Endothelial cell of umbilical vein (primary cell): ENCODE measurements at regions not wholly inside any gene's neighbourhood (a gene's known extent, or its start where the extent isn't known, plus 50 kb on each side); places are given as distances from the start of the nearest gene placed in this dataset.

Experiments used
- BruUV-seq: library from RNA; stranded (reverse); fragments of 400-500 nt; replicated peaks from 2 replicates; lab custom pipeline; 2021; lab: Mats Ljungman, UMichigan
- CTCF ChIA-PET: fragments of 300-600, 350-600 bp; sonication (Branson Sonifier 250); formaldehyde crosslinking; loops from one replicate; lab custom pipeline; 2021; ENCODE audit warnings: antibody characterized with exemption, inconsistent platforms; lab: Charles Lee
- POLR2A ChIA-PET: fragments of 300-600, 350-600 bp; sonication (Branson Sonifier 250); formaldehyde crosslinking; loops from one replicate; lab custom pipeline; 2021; ENCODE audit warnings: antibody characterized with exemption, inconsistent platforms; lab: Charles Lee
- DNase-seq: peaks from one replicate; pipeline ENCODE4 v3.0.0-alpha.2; 2011; ENCODE audit warnings: low read depth, low spot score
- FAIRE-seq: peaks from 2 replicates; lab custom pipeline; 2011; peaks lifted over from hg19 to GRCh38; lab: Jason Lieb, UNC
- H2AFZ ChIP-seq: 2 replicates; pipeline ENCODE4 v1.6.0; 2012; ENCODE audit warnings: low read depth, low read length, control low read depth, inconsistent platforms
- H3K27ac ChIP-seq: 2 replicates; pipeline ENCODE4 v1.5.1; 2011; ENCODE audit warnings: low read depth, mild to moderate bottlenecking, control low read depth, low read length, moderate library complexity; ENCODE audit not compliant: insufficient read depth
- H3K27me3 ChIP-seq, 2 experiments: 2 replicates each; pipeline versions ENCODE4 v1.6.0 to v1.6.1; 2011; ENCODE audit warnings: low read length in 2 of 2, mixed read lengths in 1 of 2; ENCODE audit not compliant: control insufficient read depth in 2 of 2, insufficient read depth in 2 of 2
- H3K36me3 ChIP-seq, 2 experiments: 2 replicates in 1 of 2; 3 replicates in 1 of 2; pipeline ENCODE4 v1.5.1; 2011; ENCODE audit warnings: low read length in 2 of 2, mild to moderate bottlenecking in 1 of 2, moderate library complexity in 1 of 2; ENCODE audit not compliant: control insufficient read depth in 2 of 2, insufficient read depth in 2 of 2; ENCODE audit errors: extremely low read depth in 1 of 2
- H3K4me1 ChIP-seq: 3 replicates; pipeline ENCODE4 v1.5.1; 2011; ENCODE audit warnings: mild to moderate bottlenecking, low read length; ENCODE audit not compliant: control insufficient read depth, insufficient read depth; ENCODE audit errors: extremely low read depth
- H3K4me2 ChIP-seq: 2 replicates; pipeline ENCODE4 v1.6.1; 2011; ENCODE audit warnings: low read length, control low read depth, mixed read lengths; ENCODE audit not compliant: insufficient read depth
- H3K4me3 ChIP-seq, 3 experiments: fragments of 200-600 bp in 1 of 3; sonication (generic), shearing (Covaris generic) in 1 of 3; replicated peaks in 1 of 3; 2 replicates each; pipeline ENCODE4 v1.5.1; 2011 to 2016; ENCODE audit warnings: control low read depth in 3 of 3, low read length in 3 of 3, mild to moderate bottlenecking in 2 of 3, inconsistent platforms in 1 of 3, low read depth in 1 of 3, moderate library complexity in 1 of 3; ENCODE audit not compliant: insufficient read depth in 1 of 3
- H3K79me2 ChIP-seq: 2 replicates; pipeline ENCODE4 v1.6.0; 2012; ENCODE audit warnings: low read length, inconsistent platforms; ENCODE audit not compliant: control insufficient read depth, insufficient read depth
- H3K9ac ChIP-seq: replicated peaks from 2 replicates; pipeline ENCODE3; 2011; ENCODE audit warnings: low read length, control low read depth; ENCODE audit not compliant: insufficient read depth; ENCODE audit errors: extremely low read depth
- H3K9me1 ChIP-seq: replicated peaks from 3 replicates; pipeline ENCODE4 v1.6.0; 2011; ENCODE audit warnings: mild to moderate bottlenecking, low read length; ENCODE audit not compliant: control insufficient read depth, insufficient read depth; ENCODE audit errors: extremely low read depth
- H3K9me3 ChIP-seq: replicated peaks from 2 replicates; pipeline ENCODE4 v1.5.1; 2012; ENCODE audit warnings: low read length, inconsistent platforms; ENCODE audit not compliant: control insufficient read depth, insufficient read depth
- H4K20me1 ChIP-seq: replicated peaks from 2 replicates; pipeline ENCODE3; 2011; ENCODE audit warnings: mild to moderate bottlenecking, low read length; ENCODE audit not compliant: control insufficient read depth, insufficient read depth; ENCODE audit errors: extremely low read depth
- EZH2 ChIP-seq: IDR thresholded peaks from 2 replicates; pipeline ENCODE4 v1.6.1; 2012; ENCODE audit warnings: borderline replicate concordance, low read depth, mild to moderate bottlenecking, moderate library complexity, low read length, inconsistent platforms; ENCODE audit not compliant: severe bottlenecking
- FOS ChIP-seq: IDR thresholded peaks from 2 replicates; pipeline ENCODE4 v1.6.1; 2011; ENCODE audit warnings: mild to moderate bottlenecking, low read length, moderate library complexity, borderline replicate concordance; ENCODE audit not compliant: insufficient read depth
- GATA2 ChIP-seq: IDR thresholded peaks from 2 replicates; pipeline ENCODE4 v1.7.0; 2011; ENCODE audit warnings: low read depth, mild to moderate bottlenecking, moderate library complexity, mixed read lengths, low read length; ENCODE audit not compliant: insufficient read length, insufficient read depth
- JUN ChIP-seq: IDR thresholded peaks from 2 replicates; pipeline ENCODE4 v1.6.1; 2011; ENCODE audit warnings: borderline replicate concordance, low read depth; ENCODE audit not compliant: insufficient read length, insufficient read depth
- MAX ChIP-seq: IDR thresholded peaks from 2 replicates; pipeline ENCODE4 v1.6.1; 2011; ENCODE audit not compliant: insufficient read depth, insufficient read length
- MYC ChIP-seq: IDR thresholded peaks from one replicate; pipeline ENCODE4 v1.6.1; 2011; ENCODE audit warnings: mild to moderate bottlenecking, low read depth, low read length
- POLR2A ChIP-seq: IDR thresholded peaks from 2 replicates; pipeline ENCODE4 v1.6.1; 2012; ENCODE audit warnings: low read depth, mild to moderate bottlenecking, control low read depth, low read length
- POLR2AphosphoS5 ChIP-seq: IDR thresholded peaks from 2 replicates; pipeline ENCODE4 v1.6.1; 2012; ENCODE audit warnings: low read depth, mild to moderate bottlenecking, control low read depth, low read length, moderate library complexity; ENCODE audit not compliant: insufficient read depth
- dilution Hi-C: fragments of 300-500 bp; cut with MboI; formaldehyde crosslinking; loops from one replicate; pipeline ENCODE4 v1.15.0; 2019; ENCODE audit warnings: low sequenced_read_pairs; ENCODE audit not compliant: extremely low pct_ligation_motif_present
- intact Hi-C: fragments of 100-400 bp; cut with micrococcal nuclease; formaldehyde crosslinking; loops from one replicate; pipeline ENCODE4 v1.10.0; 2022
- TF ChIP-seq, protein P1 (sequence below), 2 donors: IDR thresholded peaks; 1 replicate in 1 of 2; 2 replicates in 1 of 2; pipeline ENCODE4 v1.5.1; 2011; ENCODE audit warnings: low read length in 2 of 2, mild to moderate bottlenecking in 2 of 2, moderate library complexity in 2 of 2, control low read depth in 1 of 2, inconsistent platforms in 1 of 2, low read depth in 1 of 2; ENCODE audit not compliant: insufficient read depth in 1 of 2; ENCODE audit errors: extremely low read depth in 1 of 2

- Histone ChIP-seq H3K9ac (no peak overlapping the region), H4K20me1 (no peaks in the 10 kb centered on the region), H2AFZ (no peak overlapping the region), H3K36me3 (no peaks in the 10 kb centered on the region), H3K4me2 (no peak overlapping the region), H3K4me3 (no peak overlapping the region), H3K9me3 (no peaks in the 10 kb centered on the region), H3K27ac (no peak overlapping the region), H3K9me1 (no peaks in the 10 kb centered on the region), H3K79me2 (no peaks in the 10 kb centered on the region), H3K4me1 (no peaks in the 10 kb centered on the region), H3K27me3 (peaks cover 10 to 13% of the 10 kb centered on the region in 2 experiments)
- no peak for TF ChIP-seq MYC
- no peak for TF ChIP-seq GATA2
- TF ChIP-seq POLR2AphosphoS5: no peak
- no peak for TF ChIP-seq MAX
- no peak for TF ChIP-seq POLR2A
- TF ChIP-seq FOS: no peak
- TF ChIP-seq JUN: no peak
- TF ChIP-seq, protein P1, sequence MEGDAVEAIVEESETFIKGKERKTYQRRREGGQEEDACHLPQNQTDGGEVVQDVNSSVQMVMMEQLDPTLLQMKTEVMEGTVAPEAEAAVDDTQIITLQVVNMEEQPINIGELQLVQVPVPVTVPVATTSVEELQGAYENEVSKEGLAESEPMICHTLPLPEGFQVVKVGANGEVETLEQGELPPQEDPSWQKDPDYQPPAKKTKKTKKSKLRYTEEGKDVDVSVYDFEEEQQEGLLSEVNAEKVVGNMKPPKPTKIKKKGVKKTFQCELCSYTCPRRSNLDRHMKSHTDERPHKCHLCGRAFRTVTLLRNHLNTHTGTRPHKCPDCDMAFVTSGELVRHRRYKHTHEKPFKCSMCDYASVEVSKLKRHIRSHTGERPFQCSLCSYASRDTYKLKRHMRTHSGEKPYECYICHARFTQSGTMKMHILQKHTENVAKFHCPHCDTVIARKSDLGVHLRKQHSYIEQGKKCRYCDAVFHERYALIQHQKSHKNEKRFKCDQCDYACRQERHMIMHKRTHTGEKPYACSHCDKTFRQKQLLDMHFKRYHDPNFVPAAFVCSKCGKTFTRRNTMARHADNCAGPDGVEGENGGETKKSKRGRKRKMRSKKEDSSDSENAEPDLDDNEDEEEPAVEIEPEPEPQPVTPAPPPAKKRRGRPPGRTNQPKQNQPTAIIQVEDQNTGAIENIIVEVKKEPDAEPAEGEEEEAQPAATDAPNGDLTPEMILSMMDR (IDR thresholded peaks at IDR 0.05; ENCODE audit: extremely low read depth in 1 of 2, insufficient read depth in 1 of 2, low read depth in 1 of 2, low read length in 2 of 2): no peak
- TF ChIP-seq EZH2: no peak
- ChIA-PET CTCF (no interaction called here), POLR2A (no interaction called here)
- dilution Hi-C loops (no loop called here), intact Hi-C loops (loop anchor here (10.0 kb wide), 1 partner anchor 528 kb away; no protein-coding TSS in a partner anchor)
- FAIRE-seq: no peak
- no TSS peak for BruUV-seq
- DNase-seq: no peak
Measured at GRCh38 chr17:65457183-65457582, 104.3 kb downstream of the AXIN2 start.
